ENCODE measurements at regions not wholly inside any gene's neighbourhood (a gene's known extent, or its start where the extent isn't known, plus 50 kb on each side); places are given as distances from the start of the nearest gene placed in this dataset.

GRCh38 chr2:61702088-61702467, 151.8 kb downstream of the FAM161A start:
- Mint-ChIP-seq H3K27me3 (no peaks in the 10 kb centered on the region), H3K4me1 (ENCODE audit: low read depth) (no peaks in the 10 kb centered on the region), H3K4me3 (no peak overlapping the region), H3K36me3 (ENCODE audit: low read depth) (no peaks in the 10 kb centered on the region), H3K9me3 (no peaks in the 10 kb centered on the region), H3K27ac (no peak overlapping the region)
- ATAC-seq (ENCODE audit: poor library complexity) (no peak), DNase-seq (no peak)
- POLR2A ChIA-PET: no interaction called here
- H3K4me3 ChIP-seq (ENCODE audit: low read length): no peak overlapping the region
- TF ChIP-seq CTCF (IDR thresholded peaks at IDR 0.05): no peak
- H3K4me1 ChIP-seq (ENCODE audit: insufficient read depth, low read length): no peaks in the 10 kb centered on the region
- intact Hi-C loops (cut with DNase I, micrococcal nuclease): no loop called here
- no peaks in the 10 kb centered on the region for H3K36me3 ChIP-seq (ENCODE audit: insufficient read depth, low read length)
- CTCF ChIA-PET: interaction anchor here (1.0 kb wide), 1 partner anchor 276 kb away, joined by 3 read pairs; no protein-coding TSS in a partner anchor
- no peaks in the 10 kb centered on the region for H3K27me3 ChIP-seq (ENCODE audit: control insufficient read depth in 1 of 2, insufficient read depth in 2 of 2, low read length in 2 of 2)
- no peak overlapping the region for H3K27ac ChIP-seq (ENCODE audit: low read depth in 1 of 2, low read length in 2 of 2)
- H3K9me3 ChIP-seq (ENCODE audit: control insufficient read depth in 1 of 2, insufficient read depth in 1 of 2, low read length in 2 of 2): no peaks in the 10 kb centered on the region

- no peak for DNase-seq
- no peak overlapping the region for H3K27ac Mint-ChIP-seq
- H3K27me3 ChIP-seq (ENCODE audit: control insufficient read depth in 1 of 2, insufficient read depth in 2 of 2, low read length in 2 of 2): no peaks in the 10 kb centered on the region
- no peaks in the 10 kb centered on the region for H3K27me3 Mint-ChIP-seq
- no peaks in the 10 kb centered on the region for H3K36me3 ChIP-seq (ENCODE audit: insufficient read depth, low read length)
- ATAC-seq (ENCODE audit: poor library complexity): no peak
- no peaks in the 10 kb centered on the region for H3K9me3 ChIP-seq (ENCODE audit: control insufficient read depth in 1 of 2, insufficient read depth in 1 of 2, low read length in 2 of 2)
- no peak for TF ChIP-seq CTCF (IDR thresholded peaks at IDR 0.05)
- H3K4me1 ChIP-seq (ENCODE audit: insufficient read depth, low read length): no peaks in the 10 kb centered on the region
- intact Hi-C loops (cut with DNase I, micrococcal nuclease): no loop called here
- H3K9me3 Mint-ChIP-seq: no peaks in the 10 kb centered on the region
- no peaks in the 10 kb centered on the region for H3K4me1 Mint-ChIP-seq (ENCODE audit: low read depth)
- H3K36me3 Mint-ChIP-seq (ENCODE audit: low read depth): no peaks in the 10 kb centered on the region
- H3K4me3 ChIP-seq (ENCODE audit: low read length): no peak overlapping the region
- CTCF ChIA-PET: interaction anchor here (0.5 kb wide), 1 partner anchor 86 kb away, joined by 3 read pairs; no protein-coding TSS in a partner anchor
- POLR2A ChIA-PET: no interaction called here
- H3K4me3 Mint-ChIP-seq: no peak overlapping the region
- H3K27ac ChIP-seq (ENCODE audit: low read depth in 1 of 2, low read length in 2 of 2): no peak overlapping the region
These were observed 153.4 kb downstream of the FAM161A start for GRCh38 chr2:61700464-61700863.

- TF ChIP-seq CTCF (IDR thresholded peaks at IDR 0.05): peak; percentile 31
- Mint-ChIP-seq H3K4me1 (ENCODE audit: low read depth) (peaks cover 9% of the 10 kb centered on the region), H3K36me3 (ENCODE audit: low read depth) (no peaks in the 10 kb centered on the region), H3K9me3 (no peaks in the 10 kb centered on the region), H3K27ac (peak overlapping the region; percentile 85), H3K4me3 (peak overlapping the region; percentile 89), H3K27me3 (no peaks in the 10 kb centered on the region)
- CTCF ChIA-PET: interaction anchor here (0.8 kb wide), 1 partner anchor 268 kb away, joined by 3 read pairs; no protein-coding TSS in a partner anchor
- H3K9me3 ChIP-seq (ENCODE audit: control insufficient read depth in 1 of 2, insufficient read depth in 1 of 2, low read length in 2 of 2): no peaks in the 10 kb centered on the region
- peak overlapping the region; percentile 83 for H3K4me3 ChIP-seq (ENCODE audit: low read length)
- no peaks in the 10 kb centered on the region for H3K36me3 ChIP-seq (ENCODE audit: insufficient read depth, low read length)
- POLR2A ChIA-PET: no interaction called here
- H3K27me3 ChIP-seq (ENCODE audit: control insufficient read depth in 1 of 2, insufficient read depth in 2 of 2, low read length in 2 of 2): no peaks in the 10 kb centered on the region
- H3K4me1 ChIP-seq (ENCODE audit: insufficient read depth, low read length): peaks cover 11% of the 10 kb centered on the region
- peak; percentile 65 to 90 (median 80) for DNase-seq
- peak overlapping the region; percentile 29 to 59 for H3K27ac ChIP-seq (ENCODE audit: low read depth in 1 of 2, low read length in 2 of 2)
- peak; percentile 95 for ATAC-seq (ENCODE audit: poor library complexity)
- intact Hi-C loops (cut with DNase I, micrococcal nuclease): loop anchor here (1.0 to 10.0 kb wide), 11 partner anchors 68 to 1010 kb away; partner anchors contain the start of genes FAM161A (in 2 of the 2), CCT4 (in 1 of the 2), EHBP1 (in 1 of the 2) and USP34 (in 1 of the 2)
These were observed 156.4 kb upstream of the XPO1 start for GRCh38 chr2:61694312-61695274.
